HG02610 (cell line): ENCODE measurements at regions not wholly inside any gene's neighbourhood (a gene's known extent, or its start where the extent isn't known, plus 50 kb on each side); places are given as distances from the start of the nearest gene placed in this dataset.
"Not testable (repeated sequence)": the region's sequence is repeated elsewhere in the genome, so short reads cannot be mapped to it uniquely, and the experiment has no call there.

ENCODE experiments used
- ATAC-seq: cut with Tn5 transposase; IDR thresholded peaks from one replicate; pipeline ENCODE4 v1.9.1; 2021; ENCODE audit warnings: mild to moderate bottlenecking, moderate library complexity; ENCODE audit not compliant: unreplicated experiment

- no peak for ATAC-seq
These were observed 54.5 kb downstream of the IRX5 start for GRCh38 chr16:54985156-54985555.

GRCh38 chr16:54985668-54986067 lies 55.0 kb downstream of the IRX5 start:
- ATAC-seq = no peak

- no peak for ATAC-seq
These were observed 55.7 kb downstream of the IRX5 start for GRCh38 chr16:54986409-54986808.

- ATAC-seq = no peak
These were observed 56.4 kb downstream of the IRX5 start for GRCh38 chr16:54987081-54987480.

- ATAC-seq = no peak
These were observed 60.9 kb downstream of the IRX5 start for GRCh38 chr16:54991525-54991924.

GRCh38 chr16:54991946-54992345 lies 61.3 kb downstream of the IRX5 start:
- not testable (repeated sequence) for ATAC-seq

- ATAC-seq = no peak
These were observed 62.6 kb downstream of the IRX5 start for GRCh38 chr16:54993106-54993895.

GRCh38 chr16:54996186-54996585 lies 65.5 kb downstream of the IRX5 start:
- no peak for ATAC-seq

- no peak for ATAC-seq
These were observed 68.2 kb downstream of the IRX5 start for GRCh38 chr16:54998834-54999233.

GRCh38 chr16:54999481-54999880 lies 68.8 kb downstream of the IRX5 start:
- ATAC-seq = no peak

GRCh38 chr16:55000595-55000994 lies 69.9 kb downstream of the IRX5 start:
- ATAC-seq = no peak

GRCh38 chr16:55001931-55002330 lies 71.3 kb downstream of the IRX5 start:
- ATAC-seq = no peak

- ATAC-seq = no peak
These were observed 71.8 kb downstream of the IRX5 start for GRCh38 chr16:55002419-55002818.

GRCh38 chr16:55003306-55003705 lies 72.6 kb downstream of the IRX5 start:
- no peak for ATAC-seq

GRCh38 chr16:55003916-55004315 lies 73.3 kb downstream of the IRX5 start:
- ATAC-seq = no peak

GRCh38 chr16:55007504-55007903 lies 76.8 kb downstream of the IRX5 start:
- no peak for ATAC-seq

GRCh38 chr16:55008836-55009510 lies 78.3 kb downstream of the IRX5 start:
- ATAC-seq = no peak

GRCh38 chr16:55009581-55009980 lies 78.9 kb downstream of the IRX5 start:
- no peak for ATAC-seq

- ATAC-seq = no peak
These were observed 80.0 kb downstream of the IRX5 start for GRCh38 chr16:55010492-55011160.

- ATAC-seq = no peak
These were observed 81.7 kb downstream of the IRX5 start for GRCh38 chr16:55012362-55012761.

- ATAC-seq = no peak
These were observed 82.1 kb downstream of the IRX5 start for GRCh38 chr16:55012793-55013192.

- ATAC-seq = no peak
These were observed 83.4 kb downstream of the IRX5 start for GRCh38 chr16:55014022-55014421.
